CD4-positive, alpha-beta T cell (primary cell): ENCODE measurements at regions not wholly inside any gene's neighbourhood (a gene's known extent, or its start where the extent isn't known, plus 50 kb on each side); places are given as distances from the start of the nearest gene placed in this dataset.

Experiments
- ATAC-seq: fragments of 200-7000 bp; cut with Tn5 transposase; one replicate; pipeline ENCODE4 v1.10.0; 2022; ENCODE audit warnings: mild to moderate bottlenecking; ENCODE audit not compliant: poor library complexity
- CTCF ChIA-PET: fragments of 350-600 bp; sonication (Branson Sonifier 250); formaldehyde crosslinking; loops from one replicate; lab custom pipeline; 2021; ENCODE audit warnings: antibody characterized with exemption, inconsistent platforms; lab: Charles Lee
- POLR2A ChIA-PET: fragments of 350-600 bp; sonication (Branson Sonifier 250); formaldehyde crosslinking; loops from one replicate; lab custom pipeline; 2021; ENCODE audit warnings: antibody characterized with exemption, inconsistent platforms; lab: Charles Lee
- DNase-seq, 14 experiments: peaks; one replicate each; pipeline ENCODE4 v3.0.0-alpha.2; 2013 to 2020; ENCODE audit warnings: mixed read lengths in 2 of 14
- H3K27ac ChIP-seq, 2 donors: one replicate each; pipeline versions ENCODE4 v1.5.1 to v1.7.0; 2013; ENCODE audit warnings: low read length in 2 of 2, low read depth in 1 of 2, mild to moderate bottlenecking in 1 of 2
- H3K27me3 ChIP-seq, 2 experiments: 1 replicate in 1 of 2; 2 replicates in 1 of 2; pipeline versions ENCODE4 v1.6.1 to v1.7.0; 2013; ENCODE audit warnings: low read length in 2 of 2, control low read depth in 1 of 2, mild to moderate bottlenecking in 1 of 2, moderate library complexity in 1 of 2; ENCODE audit not compliant: insufficient read depth in 2 of 2, control insufficient read depth in 1 of 2
- H3K36me3 ChIP-seq: one replicate; pipeline ENCODE4 v1.6.1; 2013; ENCODE audit warnings: low read length, control low read depth; ENCODE audit not compliant: insufficient read depth
- H3K4me1 ChIP-seq: one replicate; pipeline ENCODE4 v1.6.1; 2013; ENCODE audit warnings: low read length, control low read depth; ENCODE audit not compliant: insufficient read depth
- H3K4me3 ChIP-seq: one replicate; pipeline ENCODE4 v1.5.1; 2013; ENCODE audit warnings: mild to moderate bottlenecking, low read length, moderate library complexity
- H3K9me3 ChIP-seq, 2 experiments: 1 replicate in 1 of 2; 2 replicates in 1 of 2; pipeline versions ENCODE4 v1.6.1 to v1.7.0; 2013; ENCODE audit warnings: low read length in 2 of 2, mild to moderate bottlenecking in 2 of 2, control low read depth in 1 of 2, moderate library complexity in 1 of 2; ENCODE audit not compliant: control insufficient read depth in 1 of 2, insufficient read depth in 1 of 2
- H3K27ac Mint-ChIP-seq: one replicate; pipeline ENCODE4 v1.8.0; 2020; ENCODE audit warnings: mixed read lengths
- H3K27me3 Mint-ChIP-seq: one replicate; pipeline ENCODE4 v1.8.0; 2021; ENCODE audit warnings: mixed read lengths
- H3K36me3 Mint-ChIP-seq: one replicate; pipeline ENCODE4 v1.8.0; 2021; ENCODE audit warnings: low read depth, mixed read lengths
- H3K4me1 Mint-ChIP-seq: one replicate; pipeline ENCODE4 v1.8.0; 2021; ENCODE audit warnings: low read depth, mixed read lengths
- H3K4me3 Mint-ChIP-seq: one replicate; pipeline ENCODE4 v1.8.0; 2020; ENCODE audit warnings: mild to moderate bottlenecking, mixed read lengths
- H3K9me3 Mint-ChIP-seq: one replicate; pipeline ENCODE4 v1.8.0; 2020; ENCODE audit warnings: mixed read lengths
- CTCF ChIP-seq: fragments of 200-600 bp; IDR thresholded peaks from one replicate; pipeline ENCODE4 v1.8.0; 2022; ENCODE audit warnings: antibody characterized with exemption, mild to moderate bottlenecking
- intact Hi-C, 2 experiments: fragments of 100-400 bp; cut with DNase I in 1 of 2; cut with micrococcal nuclease in 1 of 2; formaldehyde crosslinking; loops; one replicate each; pipeline versions ENCODE4 v1.15.1 to v1.9.0; 2023 to 2025; cut with DNase I, micrococcal nuclease

GRCh38 chrX:38890963-38891362 is 89.7 kb downstream of the MID1IP1 start:
- Histone ChIP-seq H3K36me3 (no peaks in the 10 kb centered on the region), H3K9me3 (no peaks in the 10 kb centered on the region), H3K4me1 (peaks cover 4% of the 10 kb centered on the region), H3K4me3 (no peak overlapping the region), H3K27ac (no peak overlapping the region), H3K27me3 (no peaks in the 10 kb centered on the region)
- no peak overlapping the region for H3K27ac Mint-ChIP-seq
- TF ChIP-seq CTCF = no peak
- DNase-seq = no peak
- ChIA-PET CTCF (no interaction called here), POLR2A (interaction anchor here (0.8 to 1.4 kb wide), 2 partner anchors 75 to 87 kb away, joined by 3 read pairs; no protein-coding TSS in a partner anchor)
- intact Hi-C loops = loop anchor here in 1 of 2 experiments (10.0 kb wide), 1 partner anchor 86 kb away; the partner anchor contains the start of gene MID1IP1
- no peaks in the 10 kb centered on the region for H3K36me3 Mint-ChIP-seq
- H3K4me3 Mint-ChIP-seq = no peak overlapping the region
- ATAC-seq = no peak
- H3K9me3 Mint-ChIP-seq = no peaks in the 10 kb centered on the region
- peaks cover 10% of the 10 kb centered on the region for H3K4me1 Mint-ChIP-seq
- H3K27me3 Mint-ChIP-seq = no peaks in the 10 kb centered on the region

GRCh38 chrX:38891641-38892413 is 90.6 kb downstream of the MID1IP1 start:
- no peak overlapping the region for H3K27ac Mint-ChIP-seq
- no peak overlapping the region for H3K4me3 Mint-ChIP-seq

GRCh38 chrX:38893441-38893840 is 92.2 kb downstream of the MID1IP1 start:
- DNase-seq (no peak), ATAC-seq (no peak)
- Histone ChIP-seq H3K4me1 (peaks cover 4% of the 10 kb centered on the region), H3K9me3 (no peaks in the 10 kb centered on the region), H3K27ac (no peak overlapping the region), H3K27me3 (no peaks in the 10 kb centered on the region), H3K4me3 (no peak overlapping the region), H3K36me3 (no peaks in the 10 kb centered on the region)
- CTCF ChIA-PET = interaction anchor here (0.8 kb wide), 1 partner anchor 10 kb away, joined by 3 read pairs; no protein-coding TSS in a partner anchor
- no peaks in the 10 kb centered on the region for H3K27me3 Mint-ChIP-seq
- H3K4me3 Mint-ChIP-seq = no peak overlapping the region
- intact Hi-C loops = loop anchor here in 1 of 2 experiments (10.0 kb wide), 1 partner anchor 89 kb away; the partner anchor contains the start of gene MID1IP1
- no peaks in the 10 kb centered on the region for H3K36me3 Mint-ChIP-seq
- POLR2A ChIA-PET = no interaction called here
- no peak for TF ChIP-seq CTCF
- H3K27ac Mint-ChIP-seq = no peak overlapping the region
- H3K4me1 Mint-ChIP-seq = peaks cover 13% of the 10 kb centered on the region
- H3K9me3 Mint-ChIP-seq = no peaks in the 10 kb centered on the region

More at GRCh38 chrX:38891641-38892413, 90.6 kb downstream of the MID1IP1 start:
- DNase-seq (no peak), ATAC-seq (no peak)
- TF ChIP-seq CTCF = no peak
- Histone ChIP-seq H3K4me1 (peaks cover 4% of the 10 kb centered on the region), H3K27ac (no peak overlapping the region), H3K27me3 (no peaks in the 10 kb centered on the region), H3K4me3 (no peak overlapping the region), H3K36me3 (no peaks in the 10 kb centered on the region), H3K9me3 (no peaks in the 10 kb centered on the region)
- Mint-ChIP-seq H3K36me3 (no peaks in the 10 kb centered on the region), H3K27me3 (no peaks in the 10 kb centered on the region), H3K4me1 (peaks cover 10% of the 10 kb centered on the region), H3K9me3 (no peaks in the 10 kb centered on the region)
- POLR2A ChIA-PET = interaction anchor here (1.4 kb wide), 1 partner anchor 75 kb away, joined by 3 read pairs; no protein-coding TSS in a partner anchor
- CTCF ChIA-PET = no interaction called here
- intact Hi-C loops = loop anchor here in 1 of 2 experiments (10.0 kb wide), 1 partner anchor 87 kb away; the partner anchor contains the start of gene MID1IP1
